ENCODE measurements at regions not wholly inside any gene's neighbourhood (a gene's known extent, or its start where the extent isn't known, plus 50 kb on each side); places are given as distances from the start of the nearest gene placed in this dataset.

DNA sequence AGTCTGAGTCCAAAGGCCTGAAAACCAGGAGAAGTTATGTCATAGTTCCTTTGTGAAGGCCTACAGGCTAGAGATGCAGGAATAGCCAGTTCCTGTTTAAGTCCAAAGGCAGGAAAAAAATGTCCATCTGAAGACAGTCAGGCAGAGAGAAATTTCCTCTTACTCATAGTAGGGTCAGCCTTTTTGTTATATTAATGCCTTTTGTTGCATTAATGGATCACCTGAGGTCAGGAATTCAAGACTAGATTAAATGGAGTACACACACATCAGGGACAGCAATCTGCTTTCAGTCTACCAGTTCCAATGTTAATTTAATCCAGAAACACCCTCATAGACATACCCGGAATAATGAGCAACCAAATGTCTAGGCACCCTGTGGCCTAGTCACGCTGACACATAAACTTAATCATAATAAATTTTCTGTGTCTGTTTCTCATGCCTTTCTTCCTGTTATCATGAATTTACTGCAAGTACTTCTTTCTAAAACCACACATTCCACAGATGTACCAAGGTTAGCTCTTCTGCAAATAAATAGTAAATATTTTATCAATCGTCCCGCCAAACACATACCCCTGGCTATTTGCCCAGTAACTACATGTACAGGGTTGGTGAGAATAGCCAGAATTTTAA lies 703.9 kb downstream of the EFNA5 start:
- Mint-ChIP-seq H3K4me3 (no peak overlapping the region), H3K36me3 (ENCODE audit: low read depth) (no peaks in the 10 kb centered on the region), H3K4me1 (no peaks in the 10 kb centered on the region), H3K27ac (no peak overlapping the region), H3K27me3 (no peaks in the 10 kb centered on the region), H3K9me3 (no peaks in the 10 kb centered on the region)
- TF ChIP-seq, protein P1, sequence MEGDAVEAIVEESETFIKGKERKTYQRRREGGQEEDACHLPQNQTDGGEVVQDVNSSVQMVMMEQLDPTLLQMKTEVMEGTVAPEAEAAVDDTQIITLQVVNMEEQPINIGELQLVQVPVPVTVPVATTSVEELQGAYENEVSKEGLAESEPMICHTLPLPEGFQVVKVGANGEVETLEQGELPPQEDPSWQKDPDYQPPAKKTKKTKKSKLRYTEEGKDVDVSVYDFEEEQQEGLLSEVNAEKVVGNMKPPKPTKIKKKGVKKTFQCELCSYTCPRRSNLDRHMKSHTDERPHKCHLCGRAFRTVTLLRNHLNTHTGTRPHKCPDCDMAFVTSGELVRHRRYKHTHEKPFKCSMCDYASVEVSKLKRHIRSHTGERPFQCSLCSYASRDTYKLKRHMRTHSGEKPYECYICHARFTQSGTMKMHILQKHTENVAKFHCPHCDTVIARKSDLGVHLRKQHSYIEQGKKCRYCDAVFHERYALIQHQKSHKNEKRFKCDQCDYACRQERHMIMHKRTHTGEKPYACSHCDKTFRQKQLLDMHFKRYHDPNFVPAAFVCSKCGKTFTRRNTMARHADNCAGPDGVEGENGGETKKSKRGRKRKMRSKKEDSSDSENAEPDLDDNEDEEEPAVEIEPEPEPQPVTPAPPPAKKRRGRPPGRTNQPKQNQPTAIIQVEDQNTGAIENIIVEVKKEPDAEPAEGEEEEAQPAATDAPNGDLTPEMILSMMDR (IDR thresholded peaks at IDR 0.05), result no peak
- intact Hi-C loops (cut with micrococcal nuclease), result no loop called here
- CTCF ChIA-PET, result no interaction called here
- POLR2A ChIA-PET, result no interaction called here
- DNase-seq (no peak), ATAC-seq (ENCODE audit: low read depth) (no peak)

DNA sequence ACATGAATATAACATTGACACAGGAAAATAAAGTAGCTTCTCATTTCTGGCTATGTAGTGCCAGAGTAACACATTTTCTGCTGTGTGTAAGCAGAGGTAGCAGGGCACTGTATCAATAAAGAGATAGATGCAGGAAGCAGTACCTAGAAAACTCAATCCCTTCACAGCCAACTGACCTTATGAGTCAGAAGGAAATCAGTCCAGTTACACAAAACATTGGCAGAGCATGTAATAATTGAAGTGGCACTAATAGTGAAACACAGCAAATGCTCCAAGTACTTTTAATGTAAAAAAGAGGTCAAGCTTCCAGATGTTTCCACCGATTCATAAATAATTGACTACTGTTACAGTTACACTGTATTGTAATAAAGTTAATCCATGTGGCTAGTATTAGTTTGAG lies 706.6 kb downstream of the EFNA5 start:
- ChIA-PET CTCF (no interaction called here), POLR2A (no interaction called here)
- Mint-ChIP-seq H3K27me3 (no peaks in the 10 kb centered on the region), H3K36me3 (ENCODE audit: low read depth) (no peaks in the 10 kb centered on the region), H3K4me3 (no peak overlapping the region), H3K27ac (no peak overlapping the region), H3K4me1 (no peaks in the 10 kb centered on the region), H3K9me3 (no peaks in the 10 kb centered on the region)
- ATAC-seq (ENCODE audit: low read depth) (no peak), DNase-seq (no peak)
- intact Hi-C loops (cut with micrococcal nuclease), result no loop called here
- TF ChIP-seq, protein P1 (IDR thresholded peaks at IDR 0.05), result no peak

DNA sequence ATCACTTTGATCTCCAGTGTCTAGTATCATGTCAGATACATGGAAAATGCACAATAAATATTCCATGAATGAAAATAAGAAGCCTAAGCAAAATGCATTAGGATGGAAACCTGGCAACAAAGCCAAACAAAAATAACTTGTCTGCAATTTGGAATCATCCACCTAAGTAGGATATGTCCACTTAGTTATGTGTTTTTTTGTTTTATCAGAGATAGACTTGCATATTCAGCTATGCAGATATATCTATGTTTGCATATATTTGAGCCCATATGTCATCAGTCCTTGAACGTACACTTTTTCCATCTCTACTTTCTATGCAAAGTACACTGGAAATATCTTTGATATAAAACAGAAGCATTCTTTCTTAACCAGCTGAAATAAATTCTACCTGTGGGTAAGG lies 707.1 kb downstream of the EFNA5 start:
- no peak overlapping the region for H3K27ac Mint-ChIP-seq
- DNase-seq (no peak), ATAC-seq (ENCODE audit: low read depth) (no peak)
- no peaks in the 10 kb centered on the region for H3K27me3 Mint-ChIP-seq
- intact Hi-C loops (cut with micrococcal nuclease), result no loop called here
- H3K4me3 Mint-ChIP-seq, result no peak overlapping the region
- no peaks in the 10 kb centered on the region for H3K9me3 Mint-ChIP-seq
- no peaks in the 10 kb centered on the region for H3K4me1 Mint-ChIP-seq
- ChIA-PET POLR2A (no interaction called here), CTCF (no interaction called here)
- no peaks in the 10 kb centered on the region for H3K36me3 Mint-ChIP-seq (ENCODE audit: low read depth)
- TF ChIP-seq, protein P1 (IDR thresholded peaks at IDR 0.05), result no peak

DNA sequence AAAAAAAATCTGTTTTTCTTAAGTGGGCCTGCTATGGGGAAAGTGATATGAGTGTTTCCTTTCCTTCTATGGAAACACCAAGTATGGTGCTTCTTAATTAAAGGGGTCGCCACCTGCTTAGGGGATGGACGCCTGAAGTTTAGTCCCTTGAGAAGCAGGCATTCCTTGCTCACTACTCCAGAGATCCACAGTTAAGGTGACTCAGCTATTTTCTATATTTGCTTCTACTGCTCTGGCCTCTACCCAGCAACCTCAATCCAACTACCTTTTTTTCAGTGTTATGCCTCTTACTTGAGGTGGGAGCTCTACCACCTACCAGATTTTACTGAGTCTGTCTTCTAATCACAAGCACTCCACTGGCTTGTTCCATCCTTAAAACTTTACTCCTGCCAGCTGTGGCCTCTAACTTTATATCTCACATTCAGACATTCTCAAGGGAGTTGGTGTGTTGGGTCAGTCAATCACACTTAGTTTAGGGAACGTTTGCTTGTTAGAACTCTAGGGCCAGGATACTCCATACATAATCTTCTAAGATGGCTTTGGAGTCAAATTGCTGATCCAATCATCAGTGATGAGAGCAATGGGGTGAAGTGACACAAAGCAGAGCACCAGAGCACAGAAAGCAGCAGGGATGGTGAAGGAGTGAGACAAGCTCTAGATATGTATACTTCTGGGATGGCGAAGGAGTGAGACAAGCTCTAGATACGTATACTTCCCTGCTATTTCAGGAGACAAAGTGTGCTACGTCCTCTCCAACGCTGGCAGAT lies 708.1 kb downstream of the EFNA5 start:
- TF ChIP-seq, protein P1 (IDR thresholded peaks at IDR 0.05), result no peak
- intact Hi-C loops (cut with micrococcal nuclease), result no loop called here
- ATAC-seq (ENCODE audit: low read depth) (no peak), DNase-seq (no peak)
- no peaks in the 10 kb centered on the region for H3K36me3 Mint-ChIP-seq (ENCODE audit: low read depth)
- POLR2A ChIA-PET, result no interaction called here
- H3K4me1 Mint-ChIP-seq, result no peaks in the 10 kb centered on the region
- H3K27me3 Mint-ChIP-seq, result no peaks in the 10 kb centered on the region
- H3K9me3 Mint-ChIP-seq, result no peaks in the 10 kb centered on the region
- CTCF ChIA-PET, result no interaction called here
- H3K27ac Mint-ChIP-seq, result no peak overlapping the region
- H3K4me3 Mint-ChIP-seq, result no peak overlapping the region

DNA sequence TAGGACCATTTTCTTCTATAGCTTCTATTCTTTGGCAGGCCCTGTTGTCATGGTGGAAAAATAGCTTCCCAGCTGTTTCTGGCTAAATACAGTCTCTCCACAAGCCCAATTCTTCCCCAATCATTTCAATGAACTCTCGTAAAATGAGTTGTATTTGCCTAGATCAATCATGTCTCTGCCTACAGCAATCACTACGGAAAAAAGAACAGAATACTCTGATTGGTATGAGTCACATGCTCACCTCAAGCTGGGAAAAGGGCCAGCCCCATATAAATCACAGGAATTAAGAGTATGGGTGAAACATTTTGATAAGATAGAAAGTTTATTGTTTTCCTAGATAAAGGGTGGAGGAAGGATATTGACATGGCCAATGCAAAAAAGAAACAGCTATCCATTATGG lies 711.4 kb downstream of the EFNA5 start:
- TF ChIP-seq, protein P1 (IDR thresholded peaks at IDR 0.05), result no peak

More for the DNA sequence above, 711.4 kb downstream of the EFNA5 start:
- Mint-ChIP-seq H3K4me1 (no peaks in the 10 kb centered on the region), H3K4me3 (no peak overlapping the region), H3K27me3 (no peaks in the 10 kb centered on the region), H3K27ac (no peak overlapping the region), H3K9me3 (no peaks in the 10 kb centered on the region), H3K36me3 (ENCODE audit: low read depth) (no peaks in the 10 kb centered on the region)
- ATAC-seq (ENCODE audit: low read depth) (no peak), DNase-seq (no peak)
- ChIA-PET POLR2A (no interaction called here), CTCF (no interaction called here)
- intact Hi-C loops (cut with micrococcal nuclease), result no loop called here

Measured in activated B cell treated with CpG ODN at 0.5 μM for 24 hours (primary cell).